ENCODE measurements at regions not wholly inside any gene's neighbourhood (a gene's known extent, or its start where the extent isn't known, plus 50 kb on each side); places are given as distances from the start of the nearest gene placed in this dataset.
"Not testable (repeated sequence)": the region's sequence is repeated elsewhere in the genome, so short reads cannot be mapped to it uniquely, and the experiment has no call there.

DNA sequence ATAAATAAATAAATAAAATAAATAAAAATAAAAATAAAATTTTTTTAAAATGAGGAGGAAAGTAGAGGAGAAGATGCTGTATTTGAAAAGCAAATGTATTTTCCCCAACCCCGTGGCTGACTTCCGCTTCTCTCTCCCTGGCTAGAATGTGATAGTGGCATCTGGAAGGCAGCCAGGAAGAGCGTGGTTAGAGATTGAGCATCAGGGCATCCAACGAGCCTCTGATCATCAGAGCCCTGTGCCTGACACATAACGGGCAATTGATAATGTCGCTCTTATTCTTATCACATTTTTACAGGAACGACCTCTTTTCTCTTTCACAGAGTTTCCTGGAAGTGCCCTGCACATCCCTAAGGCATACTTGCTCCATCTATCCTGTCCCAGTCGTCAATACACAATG, 496.9 kb upstream of the TMEM132C start:
- DNase-seq = no peak

DNA sequence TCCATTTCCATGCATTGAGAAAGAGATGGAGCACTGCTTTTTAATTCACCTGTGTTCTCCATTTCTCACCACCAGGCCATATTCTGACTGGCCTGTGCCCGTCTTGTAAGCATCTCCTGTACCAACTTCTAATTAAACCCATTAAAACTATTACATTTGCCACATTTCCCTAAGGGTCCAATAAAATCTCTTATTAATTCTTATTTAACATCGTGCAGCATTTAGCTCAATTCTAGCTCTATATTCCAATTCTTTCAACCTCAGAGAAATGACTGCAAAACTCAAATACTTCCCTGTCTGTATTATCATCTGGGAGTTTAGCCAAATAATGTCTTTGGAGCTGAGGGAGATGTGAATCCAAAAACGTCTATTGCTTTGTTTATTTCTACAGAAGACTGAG, 495.4 kb upstream of the TMEM132C start:
- no peak for DNase-seq

DNA sequence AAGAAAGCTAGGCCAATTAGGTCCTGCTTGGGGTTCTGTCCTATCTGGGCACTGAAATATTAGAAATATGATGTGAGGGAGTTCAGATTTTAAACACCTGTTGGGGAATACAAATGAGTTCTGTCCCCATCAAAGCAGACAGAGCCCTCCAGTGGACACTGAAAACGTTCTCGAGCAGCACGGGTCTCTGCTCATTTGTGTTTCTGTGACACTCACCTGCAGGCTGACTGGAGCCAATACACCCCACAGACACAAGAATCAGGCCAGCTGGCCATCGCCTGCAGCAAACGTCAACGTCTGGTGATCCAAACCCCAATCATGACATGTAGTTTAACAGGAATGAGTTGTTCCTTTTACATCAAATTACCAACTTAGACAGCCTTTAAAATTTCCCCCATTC, 493.4 kb upstream of the TMEM132C start:
- no peak for DNase-seq

GRCh38 chr12:127774828-127775227, 492.1 kb upstream of the TMEM132C start:
- no peak for DNase-seq

GRCh38 chr12:127779301-127780045, 487.5 kb upstream of the TMEM132C start:
- no peak for DNase-seq

DNA sequence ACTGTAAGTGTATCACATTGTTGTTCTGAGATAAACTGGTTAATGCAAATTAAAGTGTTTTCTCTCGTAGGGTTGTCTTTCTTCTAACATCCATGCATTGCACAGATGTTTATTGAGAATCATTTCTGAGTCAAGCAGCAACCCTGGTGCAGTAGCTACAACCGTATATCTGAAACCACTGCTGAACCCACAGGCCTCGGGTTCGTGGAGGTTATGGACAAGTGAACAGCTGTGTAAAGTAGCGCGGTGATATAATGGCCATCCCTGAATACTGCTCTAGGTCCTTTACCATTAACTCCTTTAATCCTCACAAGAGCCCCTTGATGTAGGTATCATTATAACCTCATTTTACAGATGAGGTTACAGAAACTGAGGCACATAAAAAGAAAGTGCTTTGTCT, 486.1 kb upstream of the TMEM132C start:
- no peak for DNase-seq

GRCh38 chr12:127781336-127781735, 485.6 kb upstream of the TMEM132C start:
- no peak for DNase-seq

DNA sequence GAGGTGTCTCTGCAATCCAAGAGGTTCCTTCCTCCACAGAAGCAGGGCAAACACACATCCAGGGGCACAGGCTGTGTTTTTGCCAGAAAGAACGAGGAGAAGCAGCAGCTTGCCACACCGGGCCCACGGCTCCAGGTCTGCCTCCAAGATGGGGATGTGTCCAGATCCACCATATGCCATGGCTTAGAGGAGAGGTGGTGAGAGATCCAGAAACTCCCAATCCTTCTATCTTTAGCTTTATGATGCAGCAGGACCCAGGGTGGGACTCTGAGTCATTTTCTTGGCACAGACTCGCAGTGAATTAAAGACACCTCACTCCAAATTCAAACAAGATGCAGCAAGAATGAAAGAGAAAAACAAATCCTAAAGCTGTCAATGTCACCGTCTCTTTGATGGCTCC, 481.4 kb upstream of the TMEM132C start:
- DNase-seq = no peak

DNA sequence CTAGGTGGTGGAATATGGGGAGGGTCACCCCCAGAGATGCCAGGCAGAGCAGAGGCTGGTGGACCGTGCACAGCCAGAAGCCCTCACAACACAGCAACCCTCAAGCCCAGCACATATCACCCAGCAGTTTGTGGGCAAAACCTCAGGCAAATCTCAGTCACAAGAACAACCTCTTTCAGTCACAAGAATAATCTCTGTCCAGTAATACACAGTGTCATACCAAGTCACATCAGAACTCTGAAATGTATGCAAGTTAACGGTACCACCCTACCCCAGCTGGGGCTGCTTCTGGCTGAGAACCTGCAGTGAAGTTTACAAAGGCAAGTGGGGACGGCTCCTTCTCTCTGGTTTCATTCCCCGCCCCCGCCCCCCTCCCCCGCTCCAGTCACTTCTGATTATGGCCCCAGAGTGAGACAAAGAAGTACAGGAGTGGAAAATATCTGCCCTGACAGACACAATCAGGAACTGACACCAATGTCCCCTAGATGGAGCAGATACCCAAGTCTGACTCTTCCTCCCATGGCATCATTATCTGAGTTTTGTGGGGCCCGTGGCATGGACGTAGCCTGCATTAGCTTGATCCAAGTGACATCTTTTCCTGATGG, 480.9 kb upstream of the TMEM132C start:
- no peak for DNase-seq

DNA sequence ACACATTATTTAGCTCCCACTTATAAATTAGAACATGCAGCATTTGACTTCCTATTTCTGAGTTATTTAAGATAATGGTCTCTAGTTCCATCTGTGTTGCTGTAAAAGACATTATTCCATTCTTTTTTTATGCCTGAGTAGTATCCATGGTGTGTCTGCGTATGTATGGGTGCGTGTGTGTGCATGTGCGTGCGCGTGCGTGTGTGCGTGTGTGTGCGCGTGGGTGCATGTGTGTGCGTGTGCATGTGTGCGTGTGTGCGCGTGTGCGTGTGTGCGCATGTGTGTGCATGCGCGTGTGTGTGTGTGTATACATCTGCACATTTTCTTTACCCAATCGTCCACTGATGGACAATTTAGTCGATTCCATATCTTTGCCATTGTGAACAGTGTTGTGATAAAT, 479.4 kb upstream of the TMEM132C start:
- DNase-seq = no peak

GRCh38 chr12:127790376-127790775, 476.6 kb upstream of the TMEM132C start:
- no peak for DNase-seq

GRCh38 chr12:127791217-127791616, 475.8 kb upstream of the TMEM132C start:
- DNase-seq = no peak

DNA sequence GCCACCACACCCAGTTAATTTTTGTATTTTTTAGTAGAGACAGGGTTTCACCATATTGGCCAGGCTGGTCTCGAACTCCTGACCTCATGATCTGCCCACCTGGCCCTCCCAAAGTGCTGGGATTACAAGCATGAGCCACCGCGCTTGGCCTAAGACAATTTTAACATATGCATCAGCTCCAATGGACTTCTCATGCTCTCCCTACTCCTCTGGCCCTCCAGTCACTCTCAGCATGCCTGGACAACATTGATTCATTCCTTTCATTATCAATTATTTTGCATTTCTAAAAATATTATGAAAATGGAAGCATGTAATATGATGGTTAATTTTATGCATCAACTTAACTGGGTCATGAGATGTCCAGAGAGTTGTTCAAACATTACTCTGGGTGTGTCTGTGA, 469.1 kb upstream of the TMEM132C start:
- no peak for DNase-seq

- DNase-seq = no peak
These were observed 464.7 kb upstream of the TMEM132C start for GRCh38 chr12:127802271-127802670.

DNA sequence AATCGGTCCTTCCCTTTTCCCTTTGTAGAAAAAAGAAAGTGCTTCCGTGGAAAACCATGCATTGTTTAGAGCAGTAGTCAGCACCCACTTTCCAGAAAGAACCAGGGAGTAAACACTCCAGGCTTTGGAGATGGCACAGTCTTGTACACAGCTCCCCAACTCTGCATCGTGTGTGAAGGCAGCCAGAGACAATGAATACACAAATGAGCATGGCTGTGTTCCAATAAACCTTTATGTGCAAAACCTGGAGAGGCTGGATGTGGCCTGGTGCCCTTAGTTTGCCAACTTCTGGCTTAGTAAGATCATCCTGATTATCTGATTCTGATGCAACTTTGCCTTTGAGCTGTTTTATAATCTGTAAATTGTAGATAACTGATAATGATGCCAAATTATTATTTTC, 463.4 kb upstream of the TMEM132C start:
- no peak for DNase-seq

DNA sequence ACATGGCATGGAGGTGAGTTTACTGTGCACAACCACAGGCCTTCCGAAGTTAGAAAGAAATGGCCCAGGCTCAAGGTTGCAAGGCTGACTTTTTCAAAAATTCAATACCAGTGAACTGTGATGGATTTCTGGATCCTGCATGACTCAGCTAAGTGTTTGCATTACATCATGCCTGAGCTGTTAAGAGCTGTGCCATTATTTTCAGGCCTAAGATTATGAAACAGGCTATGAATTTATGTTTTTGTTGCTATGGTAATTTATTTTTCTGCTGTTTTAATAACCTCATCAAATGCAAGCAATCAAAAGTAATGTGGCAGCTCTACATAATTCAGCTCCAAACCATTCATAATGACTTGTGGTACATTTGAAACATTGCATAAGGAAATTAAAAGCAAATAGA, 457.7 kb upstream of the TMEM132C start:
- no peak for DNase-seq

DNA sequence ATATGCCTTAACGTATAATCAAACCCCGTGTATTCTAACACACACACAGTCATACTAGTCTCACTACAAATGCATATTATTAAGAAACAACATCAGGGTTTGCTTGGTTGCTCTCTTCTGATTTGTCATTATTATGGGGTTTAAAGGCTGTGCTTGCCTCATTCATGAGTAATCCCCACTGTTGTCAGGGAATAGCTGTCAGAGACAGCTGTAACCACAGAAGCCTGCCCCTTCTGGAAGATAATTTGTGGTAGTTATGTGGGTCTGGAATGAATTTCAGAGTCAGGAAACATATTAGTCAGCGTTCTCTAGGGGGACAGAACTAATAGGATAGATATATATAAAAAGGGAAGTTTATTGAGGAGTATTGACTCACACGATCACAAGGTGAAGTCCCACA, 456.9 kb upstream of the TMEM132C start:
- DNase-seq = no peak

- not testable (repeated sequence) for DNase-seq
These were observed 456.5 kb upstream of the TMEM132C start for GRCh38 chr12:127810459-127810858.

DNA sequence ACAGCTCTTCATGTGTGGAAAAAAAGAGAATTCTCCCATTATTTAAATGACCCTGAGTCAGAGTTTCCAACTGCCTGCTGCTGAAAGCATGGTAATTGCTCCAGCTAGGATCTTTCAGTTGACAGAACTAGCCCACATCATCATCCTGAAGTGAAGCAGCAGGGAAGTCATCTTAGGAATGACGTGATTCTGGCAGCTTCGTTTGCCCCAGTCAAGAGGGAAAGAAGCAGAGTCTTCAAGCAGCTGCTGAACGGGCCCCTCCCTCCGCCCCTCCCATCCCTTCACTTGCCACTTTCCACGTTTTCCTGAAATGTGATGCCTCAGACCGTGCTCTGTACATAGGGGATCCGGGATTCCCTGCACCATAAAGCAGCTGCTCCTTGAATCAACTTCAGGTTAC, 455.0 kb upstream of the TMEM132C start:
- DNase-seq = no peak

- no peak for DNase-seq
These were observed 453.8 kb upstream of the TMEM132C start for GRCh38 chr12:127813147-127813546.

- DNase-seq = no peak
These were observed 447.9 kb upstream of the TMEM132C start for GRCh38 chr12:127819056-127819455.

- no peak for DNase-seq
These were observed 446.7 kb upstream of the TMEM132C start for GRCh38 chr12:127820271-127820670.

- DNase-seq = no peak
These were observed 446.1 kb upstream of the TMEM132C start for GRCh38 chr12:127820846-127821245.

GRCh38 chr12:127822809-127823411, 444.1 kb upstream of the TMEM132C start:
- DNase-seq = no peak

- DNase-seq = no peak
These were observed 443.2 kb upstream of the TMEM132C start for GRCh38 chr12:127823801-127824200.
